ENCODE measurements at regions not wholly inside any gene's neighbourhood (a gene's known extent, or its start where the extent isn't known, plus 50 kb on each side); places are given as distances from the start of the nearest gene placed in this dataset.
"Not testable (repeated sequence)": the region's sequence is repeated elsewhere in the genome, so short reads cannot be mapped to it uniquely, and the experiment has no call there.

- DNase-seq: no peak
Measured at GRCh38 chr5:68066277-68066955, 149.1 kb upstream of the PIK3R1 start.

DNA sequence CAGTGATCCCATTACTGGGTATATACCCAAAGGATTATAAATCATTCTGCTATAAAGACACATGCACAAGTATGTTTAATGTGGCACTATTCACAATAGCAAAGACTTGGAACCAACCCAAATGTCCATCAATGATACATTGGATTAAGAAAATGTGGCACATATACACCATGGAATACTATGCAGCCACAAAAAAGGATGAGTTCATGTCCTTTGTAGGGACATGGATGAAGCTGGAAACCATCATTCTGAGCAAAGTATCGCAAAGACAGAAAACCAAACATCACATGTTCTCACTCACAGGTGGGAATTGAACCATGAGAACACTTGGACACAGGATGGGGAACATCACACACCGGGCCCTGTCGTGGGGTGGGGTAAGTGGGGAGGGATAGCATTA is 150.2 kb upstream of the PIK3R1 start:
- DNase-seq: not testable (repeated sequence)

GRCh38 chr5:68060382-68060781 is 155.2 kb upstream of the PIK3R1 start:
- no peak for DNase-seq

DNA sequence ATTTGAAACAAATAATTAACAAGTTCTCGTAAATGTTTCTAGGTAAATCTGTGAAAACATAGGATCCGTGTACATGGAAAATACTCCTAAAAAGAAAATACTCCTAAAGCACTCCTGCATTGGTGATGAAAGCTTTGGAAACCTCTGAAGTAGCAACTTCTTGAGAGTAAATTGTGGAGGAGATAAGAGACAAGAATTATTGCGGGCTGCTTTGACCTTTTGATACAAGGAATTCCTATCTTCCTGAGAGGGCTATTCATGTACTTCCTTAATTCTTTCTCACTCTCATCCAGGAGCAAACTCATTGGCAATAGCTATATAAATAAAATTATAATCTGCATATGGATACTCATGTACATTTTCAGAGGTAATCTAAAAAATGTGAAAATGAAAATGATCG is 158.4 kb upstream of the PIK3R1 start:
- DNase-seq: no peak

DNA sequence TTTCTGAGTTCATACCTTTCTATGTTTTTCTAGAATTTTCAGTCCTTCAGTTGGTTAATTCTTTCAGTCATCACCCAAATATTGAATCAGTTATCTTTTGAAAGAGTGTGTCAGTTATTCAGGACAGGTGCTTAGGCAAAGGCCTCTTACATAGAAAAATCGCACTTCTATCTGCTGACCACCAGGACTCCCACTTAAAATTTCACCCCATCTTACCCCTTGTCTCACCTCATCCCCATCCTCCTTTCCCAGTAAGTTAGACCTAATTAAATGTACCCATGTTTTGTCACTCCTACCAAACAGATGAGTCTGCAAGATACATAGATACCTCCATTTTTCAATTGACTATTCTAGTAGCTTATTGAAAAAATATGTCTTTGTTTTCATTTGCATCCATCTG is 159.9 kb upstream of the PIK3R1 start:
- no peak for DNase-seq

DNA sequence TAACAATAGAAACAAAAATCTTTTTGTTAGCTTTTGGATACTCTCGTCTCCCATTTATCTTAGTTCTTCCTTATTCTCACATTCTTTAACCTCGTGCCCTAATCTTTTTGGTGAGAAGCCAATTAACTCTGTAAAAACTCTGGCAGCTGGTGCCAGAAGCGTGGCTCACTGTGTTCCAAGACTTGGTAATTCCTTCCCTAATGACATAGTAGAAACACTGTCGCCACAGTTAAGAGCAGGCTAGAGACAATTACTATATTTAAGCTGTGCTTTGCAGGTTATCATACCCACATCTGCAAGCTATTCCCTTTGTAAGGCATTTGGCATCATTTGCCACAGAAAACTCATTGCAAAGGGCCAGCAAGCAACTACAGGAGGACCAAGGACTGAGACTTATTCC is 160.9 kb upstream of the PIK3R1 start:
- DNase-seq: no peak

- DNase-seq: no peak
Measured at GRCh38 chr5:68053202-68053601, 162.4 kb upstream of the PIK3R1 start.

DNA sequence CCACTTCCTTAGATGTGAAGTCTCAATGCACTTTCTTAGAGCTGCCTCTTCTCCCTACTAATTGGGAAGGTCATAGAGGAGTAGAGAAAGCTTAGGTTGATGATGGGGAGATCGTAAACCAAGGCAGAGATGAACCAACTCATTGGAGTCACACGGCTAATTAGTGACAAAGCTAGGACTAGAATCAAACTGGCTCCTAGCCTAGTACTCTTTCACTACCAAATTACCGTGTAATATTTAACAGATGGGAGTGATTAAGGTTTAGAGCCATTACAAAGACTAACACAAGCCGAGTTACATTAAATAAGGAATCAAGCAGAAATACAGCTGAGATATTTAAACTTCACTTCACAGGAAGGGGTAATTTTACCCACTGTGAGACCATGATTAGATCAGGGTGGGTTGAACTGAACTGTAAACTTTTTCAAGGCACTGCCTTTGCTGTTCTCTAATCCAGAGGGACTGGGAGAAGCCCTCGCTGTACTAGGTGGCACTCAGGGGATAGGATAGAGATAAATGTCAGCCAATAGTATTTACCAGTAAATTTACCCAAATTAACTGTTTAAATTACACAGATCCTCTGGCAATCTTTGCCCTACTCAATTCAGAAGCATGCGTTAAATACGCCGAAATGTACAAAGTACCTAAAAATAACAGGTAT is 166.4 kb upstream of the PIK3R1 start:
- no peak for DNase-seq

DNA sequence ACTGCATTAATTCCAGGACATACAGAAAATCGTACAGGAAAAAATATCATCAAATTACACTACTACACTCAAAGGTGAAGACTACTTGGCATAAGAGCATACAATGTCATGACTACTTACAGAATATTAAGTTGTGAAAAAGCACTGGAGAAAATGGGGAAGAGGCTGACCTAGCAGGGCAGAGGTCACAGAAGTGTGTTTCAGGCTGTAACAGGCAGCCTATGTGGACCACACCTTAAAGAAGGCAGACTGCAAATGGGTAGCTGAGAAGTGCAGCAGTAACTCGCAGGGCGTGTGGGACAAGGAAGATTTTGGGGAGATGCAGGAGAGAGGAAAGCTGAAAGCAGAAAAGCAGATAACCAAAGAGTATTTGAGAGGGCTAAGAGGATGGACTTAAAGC is 167.0 kb upstream of the PIK3R1 start:
- no peak for DNase-seq

DNA sequence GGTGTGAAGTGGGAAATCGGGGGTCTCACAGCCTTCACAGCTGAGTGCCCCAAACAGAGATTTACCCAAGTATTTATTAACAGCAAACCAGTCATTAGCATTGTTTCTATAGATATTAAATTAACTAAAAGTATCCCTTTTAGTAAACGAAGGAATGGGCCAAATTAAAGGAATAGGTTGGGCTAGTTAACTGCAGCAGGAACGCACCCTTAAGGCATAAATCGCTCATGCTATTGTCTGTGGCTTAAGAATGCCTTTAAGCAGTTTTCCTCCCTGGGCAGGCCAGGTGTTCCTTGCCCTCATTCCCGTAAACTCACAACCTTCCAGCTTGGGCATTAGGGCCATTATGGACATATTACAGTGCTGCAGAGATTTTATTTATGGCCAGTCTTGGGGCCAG is 167.5 kb upstream of the PIK3R1 start:
- DNase-seq: not testable (repeated sequence)

DNA sequence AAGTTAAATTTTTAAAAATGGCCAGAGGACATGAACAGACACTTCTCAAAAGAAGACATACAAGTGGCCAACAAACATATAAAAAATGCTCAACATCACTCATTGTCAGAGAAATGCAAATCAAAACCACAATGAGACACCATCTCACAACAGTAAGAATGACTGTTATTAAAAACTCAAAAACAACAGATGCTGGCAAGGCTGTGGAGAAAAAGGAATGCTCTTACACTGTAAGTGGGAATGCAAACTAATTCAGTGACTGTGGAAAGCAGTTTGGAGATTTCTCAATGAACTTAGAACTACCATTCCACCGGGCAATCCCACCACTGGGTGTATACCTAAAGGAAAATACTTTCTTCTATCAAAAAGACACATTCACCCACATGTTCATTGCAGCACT is 168.5 kb upstream of the PIK3R1 start:
- no peak for DNase-seq

- no peak for DNase-seq
Measured at GRCh38 chr5:68046445-68046844, 169.1 kb upstream of the PIK3R1 start.

DNA sequence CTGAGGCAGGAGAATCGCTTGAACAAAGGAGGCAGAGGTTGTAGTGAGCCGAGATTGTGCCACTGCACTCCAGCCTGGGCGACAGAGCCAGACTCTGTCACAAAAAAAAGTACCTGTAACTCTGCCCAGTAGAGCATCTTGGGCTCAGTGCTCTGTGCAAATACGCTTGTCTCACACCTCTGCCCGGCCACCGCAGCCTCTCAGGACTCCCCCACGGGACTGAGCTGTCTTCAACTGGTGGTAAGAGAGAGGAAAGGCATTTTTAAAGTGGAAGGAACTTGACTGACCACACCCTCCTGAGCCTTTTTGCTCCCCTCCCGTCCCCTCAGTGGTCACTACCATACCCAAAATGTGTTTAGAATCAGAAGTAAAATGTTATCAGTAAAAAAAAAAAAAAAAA is 174.3 kb upstream of the PIK3R1 start:
- DNase-seq: no peak

- no peak for DNase-seq
Measured at GRCh38 chr5:68037546-68037945, 178.0 kb upstream of the PIK3R1 start.

DNA sequence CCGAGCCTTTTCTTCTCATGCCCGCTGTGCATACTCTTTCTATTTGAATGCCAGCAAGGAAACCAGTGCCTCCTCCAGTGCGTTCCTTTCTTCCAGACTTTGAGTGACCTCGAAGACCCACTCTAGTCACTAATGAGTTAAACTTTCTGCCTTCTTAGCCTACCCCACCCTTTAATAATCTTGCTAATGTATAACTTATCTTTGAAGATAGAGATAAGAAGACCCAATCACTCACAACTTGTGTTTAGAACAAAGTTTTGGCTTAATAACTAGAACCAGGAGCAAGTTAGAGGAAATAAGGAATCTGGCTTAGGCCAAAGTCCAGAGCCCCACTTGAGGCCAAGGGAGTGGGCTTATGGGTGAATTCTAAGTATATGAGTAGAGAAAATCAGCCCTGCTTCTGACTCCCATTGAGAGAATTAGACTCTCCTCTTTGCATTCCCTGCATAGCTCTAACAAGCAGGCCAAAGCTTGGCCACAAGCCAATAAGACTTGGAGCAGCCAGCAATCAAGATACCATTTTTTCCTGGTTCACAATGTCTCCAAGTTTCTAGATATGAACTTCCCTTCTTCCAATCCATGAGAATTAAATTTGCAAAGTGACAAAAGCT is 181.5 kb upstream of the PIK3R1 start:
- no peak for DNase-seq

GRCh38 chr5:68033029-68033428 is 182.5 kb upstream of the PIK3R1 start:
- no peak for DNase-seq

DNA sequence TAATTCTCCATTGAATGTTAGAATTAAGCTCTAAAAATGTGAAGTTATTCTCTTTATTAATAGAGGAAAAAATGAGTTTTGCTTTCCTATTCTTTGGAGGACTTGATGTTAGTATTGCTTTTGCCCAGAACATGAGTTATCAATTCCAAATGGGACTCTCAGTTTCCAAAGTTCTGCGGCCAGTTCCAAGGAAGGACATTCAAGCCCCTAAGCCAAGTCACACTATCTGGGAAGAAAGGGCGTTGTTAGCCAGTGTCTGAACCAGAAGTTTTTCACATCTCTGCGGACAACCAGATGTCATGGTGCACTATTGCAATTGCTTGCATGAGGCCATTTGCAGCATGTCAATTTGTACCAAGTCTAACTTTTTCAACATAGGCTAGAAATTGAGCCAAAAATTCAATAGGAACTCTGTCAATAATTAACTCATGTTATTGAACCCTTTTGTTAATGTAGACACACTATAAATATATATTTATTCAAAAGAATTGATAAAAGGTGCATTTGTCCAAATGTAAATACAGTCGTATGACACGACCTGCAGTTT is 183.3 kb upstream of the PIK3R1 start:
- DNase-seq: no peak

GRCh38 chr5:68028131-68028727 is 187.3 kb upstream of the PIK3R1 start:
- no peak for DNase-seq

DNA sequence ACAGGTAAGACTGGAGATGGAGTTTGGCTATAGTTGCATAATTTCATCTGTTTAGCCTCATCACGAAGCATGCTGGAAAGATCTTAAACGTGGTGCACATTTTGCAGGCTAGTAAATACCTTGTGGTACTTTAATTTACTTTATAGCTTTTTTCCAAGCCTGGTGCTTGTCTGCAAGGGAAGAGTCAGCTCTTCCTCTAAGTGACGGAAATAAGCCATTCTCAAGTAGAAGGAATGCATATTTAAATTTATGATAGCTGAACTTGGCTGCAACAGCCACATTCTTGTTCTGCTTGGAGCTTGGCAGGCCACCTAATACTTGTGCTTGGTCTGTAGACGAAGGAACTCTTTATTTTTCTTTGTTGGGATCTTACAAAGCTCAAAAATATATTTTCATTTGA is 188.0 kb upstream of the PIK3R1 start:
- no peak for DNase-seq

DNA sequence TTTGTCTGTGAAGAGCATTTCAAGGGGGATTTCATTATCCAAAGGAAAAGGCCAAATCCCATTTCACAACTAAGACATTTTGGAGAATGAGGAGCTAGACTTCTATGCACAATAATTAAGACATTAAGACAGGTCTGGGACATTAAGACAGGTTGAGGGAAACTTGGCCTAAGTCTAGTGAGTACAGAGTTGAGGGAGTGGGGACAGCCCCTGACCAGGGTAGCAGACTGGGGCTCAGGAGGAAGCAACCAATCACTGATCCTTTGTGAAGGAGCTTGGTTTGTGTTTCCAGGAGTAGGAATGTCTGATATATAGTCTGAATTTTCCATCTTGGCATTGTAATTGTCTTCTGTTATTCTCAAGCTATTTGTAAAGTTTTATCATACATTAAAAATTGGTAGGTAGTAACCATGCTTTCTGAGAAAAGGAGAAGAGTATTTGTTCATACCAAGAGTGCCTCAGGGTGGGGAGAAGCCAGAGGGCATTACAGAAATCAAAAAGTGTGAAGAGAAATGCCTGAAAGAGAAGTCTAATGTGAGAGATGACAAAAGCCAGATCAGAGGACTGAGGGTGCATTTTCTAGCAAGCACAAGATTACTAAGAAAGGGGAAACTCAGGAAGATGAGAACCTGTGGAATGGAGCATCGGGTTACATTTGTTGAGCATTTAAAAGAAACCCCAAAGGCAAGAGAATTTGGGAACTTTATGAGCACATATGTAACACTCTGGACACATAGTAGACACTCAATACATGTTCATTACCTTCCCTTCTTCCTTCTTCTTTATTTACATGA is 189.3 kb upstream of the PIK3R1 start:
- DNase-seq: no peak

DNA sequence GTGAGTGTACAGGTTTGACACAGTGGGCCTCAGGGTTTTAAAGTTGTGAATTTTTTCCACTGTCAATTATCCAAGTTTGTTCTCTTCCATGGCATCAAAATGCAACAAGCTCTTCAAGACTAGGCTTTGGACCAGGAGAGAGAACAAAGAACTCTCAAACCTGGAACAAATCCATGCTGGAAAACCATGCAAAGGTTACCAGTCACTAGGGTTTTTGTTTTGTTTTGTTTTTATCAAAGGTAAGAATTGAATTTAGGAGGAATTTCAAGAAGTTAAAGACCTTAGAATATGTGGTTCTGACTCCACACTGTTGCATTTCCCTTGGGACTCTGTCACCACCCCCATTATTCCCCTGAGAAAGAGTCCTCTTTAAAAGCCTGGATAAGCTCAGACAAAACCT is 191.1 kb upstream of the PIK3R1 start:
- DNase-seq: no peak

GRCh38 chr5:68021916-68022315 is 193.6 kb upstream of the PIK3R1 start:
- no peak for DNase-seq

DNA sequence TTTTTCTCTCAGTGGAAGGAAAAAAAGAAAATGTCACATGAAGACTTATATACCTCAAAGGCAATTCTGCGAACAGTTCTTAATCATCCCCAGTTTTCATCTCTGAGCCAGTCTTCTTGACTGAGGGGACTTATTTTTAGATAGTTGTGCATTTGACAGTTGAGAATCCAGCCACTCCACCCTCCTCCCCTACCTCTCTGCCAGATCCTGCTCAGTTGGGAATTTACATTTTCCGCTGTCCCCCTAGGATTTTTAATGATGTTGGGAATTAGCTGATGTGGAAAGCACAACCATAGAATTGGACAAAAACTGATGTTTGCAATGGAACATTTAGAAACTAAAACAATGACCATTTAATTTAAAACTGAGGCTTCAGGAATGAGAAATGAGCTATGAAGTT is 194.3 kb upstream of the PIK3R1 start:
- no peak for DNase-seq

Measured in DMS153 (cell line).